ENCODE measurements at regions not wholly inside any gene's neighbourhood (a gene's known extent, or its start where the extent isn't known, plus 50 kb on each side); places are given as distances from the start of the nearest gene placed in this dataset.

DNA sequence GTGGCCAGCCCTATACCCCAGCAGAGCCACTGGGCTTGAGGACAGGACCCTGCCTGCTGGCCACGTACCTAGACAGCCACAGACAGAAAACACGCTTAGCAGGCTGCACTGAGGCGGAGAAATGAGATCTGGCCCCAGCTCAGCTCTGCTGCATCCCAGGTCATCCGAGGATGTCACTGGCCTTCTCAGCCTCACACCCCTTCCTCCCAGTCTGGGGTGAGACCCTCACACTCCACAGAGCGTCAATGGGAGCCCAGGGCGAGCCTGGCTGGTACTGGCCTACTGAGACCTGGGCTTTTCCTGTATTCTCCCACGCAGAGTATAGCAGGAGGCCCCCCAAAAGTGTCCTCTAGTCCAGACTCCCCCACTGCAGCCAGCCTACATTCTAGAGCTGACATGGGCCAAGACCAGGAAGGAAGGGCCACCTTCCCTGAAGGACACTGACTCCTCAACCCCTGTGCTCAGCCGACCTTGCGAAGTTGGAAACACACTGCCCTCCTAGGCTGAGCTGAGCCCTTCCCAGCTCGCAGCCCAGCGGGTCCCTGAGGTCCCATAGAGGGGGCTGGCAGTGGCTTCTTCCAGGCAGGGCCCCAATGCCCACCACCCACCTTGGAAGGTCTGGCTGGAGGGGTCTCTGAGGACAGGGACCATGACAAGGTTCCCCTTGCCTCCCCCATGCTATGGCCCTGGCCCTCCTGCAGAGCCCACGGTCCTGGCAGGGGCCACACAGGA is 65.9 kb upstream of the LINC01488 start:
- Histone ChIP-seq H3K4me3 (ENCODE audit: low read depth, low read length) (no peak overlapping the region), H3K27me3 (no peaks in the 10 kb centered on the region), H3K9me3 (no peaks in the 10 kb centered on the region), H3K4me1 (no peaks in the 10 kb centered on the region), H3K36me3 (no peaks in the 10 kb centered on the region)
- no peak for DNase-seq
- TF ChIP-seq CTCF (IDR thresholded peaks at IDR 0.05; ENCODE audit: low read depth, low read length), result no peak

- Histone ChIP-seq H3K4me1 (no peaks in the 10 kb centered on the region), H3K9me3 (no peaks in the 10 kb centered on the region), H3K4me3 (ENCODE audit: low read depth, low read length) (no peak overlapping the region), H3K27me3 (no peaks in the 10 kb centered on the region), H3K36me3 (no peaks in the 10 kb centered on the region)
- TF ChIP-seq CTCF (IDR thresholded peaks at IDR 0.05; ENCODE audit: low read depth, low read length), result no peak
- no peak for DNase-seq
Measured at GRCh38 chr11:69416143-69416515, 65.3 kb upstream of the LINC01488 start.

DNA sequence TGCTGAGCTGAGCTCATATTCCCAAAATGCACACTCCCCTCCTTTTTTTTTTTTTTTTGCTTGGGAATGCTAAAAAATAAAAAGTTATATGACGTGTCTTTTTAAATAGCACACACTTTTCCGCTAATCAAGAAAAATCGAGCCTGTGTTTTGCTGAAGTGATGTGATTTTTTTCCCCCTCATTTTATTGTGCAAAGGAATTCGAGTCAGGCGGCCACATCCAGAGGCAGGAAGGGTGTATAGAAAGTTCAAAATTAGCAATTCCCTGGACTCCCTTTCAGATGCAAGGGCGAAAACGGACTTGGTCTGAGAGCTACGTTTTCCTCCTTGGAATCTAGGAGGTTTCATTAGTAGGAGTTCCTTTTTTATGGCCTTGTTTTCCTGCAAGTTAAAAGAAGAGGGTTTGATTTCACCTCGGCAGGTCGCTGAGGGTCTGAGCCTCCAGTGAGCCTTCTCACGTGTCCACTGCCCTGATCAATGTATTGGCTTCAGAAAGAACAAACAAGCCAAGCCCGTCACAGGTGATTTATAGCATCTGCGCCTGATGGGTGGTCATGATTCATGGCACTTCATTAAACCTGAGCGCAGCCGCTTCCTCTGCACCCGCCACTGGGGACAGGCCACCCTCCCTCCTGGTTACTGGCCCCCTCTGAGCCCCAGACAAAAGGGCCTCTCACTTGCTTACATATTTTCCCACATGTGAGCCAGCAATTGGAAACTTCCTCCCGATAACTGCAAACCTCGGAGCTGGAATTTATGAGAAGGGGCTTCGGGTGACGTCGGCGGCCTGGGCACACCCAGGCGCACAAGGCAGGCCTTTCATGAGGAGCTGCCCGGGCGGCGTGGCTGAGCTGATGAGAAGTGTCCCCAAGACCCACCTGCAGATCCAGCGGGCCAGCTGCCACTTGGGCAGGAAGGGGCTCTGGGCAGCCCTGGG is 64.4 kb upstream of the LINC01488 start:
- no peak for TF ChIP-seq CTCF (IDR thresholded peaks at IDR 0.05; ENCODE audit: low read depth, low read length)
- Histone ChIP-seq H3K4me3 (ENCODE audit: low read depth, low read length) (no peak overlapping the region), H3K9me3 (no peaks in the 10 kb centered on the region), H3K27me3 (no peaks in the 10 kb centered on the region), H3K36me3 (no peaks in the 10 kb centered on the region), H3K4me1 (no peaks in the 10 kb centered on the region)
- DNase-seq, result no peak

GRCh38 chr11:69417699-69418085 is 63.8 kb upstream of the LINC01488 start:
- Histone ChIP-seq H3K27me3 (no peaks in the 10 kb centered on the region), H3K9me3 (no peaks in the 10 kb centered on the region), H3K4me1 (no peaks in the 10 kb centered on the region), H3K4me3 (ENCODE audit: low read depth, low read length) (no peak overlapping the region), H3K36me3 (no peaks in the 10 kb centered on the region)
- no peak for DNase-seq
- no peak for TF ChIP-seq CTCF (IDR thresholded peaks at IDR 0.05; ENCODE audit: low read depth, low read length)

DNA sequence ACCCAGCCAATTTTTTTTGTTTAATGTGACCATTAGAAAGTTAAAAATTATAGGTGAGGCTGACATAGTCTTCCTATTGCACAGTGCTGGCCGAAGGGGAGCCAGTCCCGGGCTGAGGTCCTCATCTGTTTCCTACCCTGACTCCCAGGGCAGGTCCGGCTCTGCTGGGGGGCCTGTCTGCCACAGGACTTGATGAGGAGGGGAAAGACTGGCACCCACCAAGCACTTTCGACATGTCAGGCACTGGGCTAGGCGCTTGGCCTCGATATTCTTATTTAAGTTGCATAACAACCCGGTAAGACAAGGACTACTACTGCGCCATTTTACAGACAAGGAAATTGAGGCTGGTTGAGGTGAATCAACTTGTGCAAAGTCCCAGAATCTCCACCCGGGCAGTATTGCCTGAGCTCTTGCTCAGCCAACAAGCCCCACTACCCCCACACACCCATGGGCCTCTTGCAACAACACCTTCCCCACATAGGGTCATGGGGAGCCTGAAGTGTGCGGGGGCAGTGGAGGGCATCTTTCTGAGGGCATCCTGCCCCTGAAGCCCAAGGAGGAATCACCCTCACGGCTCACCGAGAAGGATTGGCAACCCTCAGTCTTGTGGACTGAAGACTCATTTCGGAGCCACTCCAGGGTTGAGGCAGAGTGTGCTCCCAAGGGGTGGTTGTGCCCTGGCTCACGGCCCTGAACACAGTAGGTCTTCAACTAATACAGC is 62.7 kb upstream of the LINC01488 start:
- Histone ChIP-seq H3K36me3 (no peaks in the 10 kb centered on the region), H3K4me1 (no peaks in the 10 kb centered on the region), H3K9me3 (no peaks in the 10 kb centered on the region), H3K27me3 (no peaks in the 10 kb centered on the region), H3K4me3 (ENCODE audit: low read depth, low read length) (no peak overlapping the region)
- no peak for DNase-seq
- no peak for TF ChIP-seq CTCF (IDR thresholded peaks at IDR 0.05; ENCODE audit: low read depth, low read length)

Measured in BE2C (cell line).